GM03348 (cell line): ENCODE measurements at regions not wholly inside any gene's neighbourhood (a gene's known extent, or its start where the extent isn't known, plus 50 kb on each side); places are given as distances from the start of the nearest gene placed in this dataset.

Source experiments
- DNase-seq: peaks from one replicate; pipeline ENCODE4 v3.0.0; 2012; ENCODE audit warnings: low spot score

DNA sequence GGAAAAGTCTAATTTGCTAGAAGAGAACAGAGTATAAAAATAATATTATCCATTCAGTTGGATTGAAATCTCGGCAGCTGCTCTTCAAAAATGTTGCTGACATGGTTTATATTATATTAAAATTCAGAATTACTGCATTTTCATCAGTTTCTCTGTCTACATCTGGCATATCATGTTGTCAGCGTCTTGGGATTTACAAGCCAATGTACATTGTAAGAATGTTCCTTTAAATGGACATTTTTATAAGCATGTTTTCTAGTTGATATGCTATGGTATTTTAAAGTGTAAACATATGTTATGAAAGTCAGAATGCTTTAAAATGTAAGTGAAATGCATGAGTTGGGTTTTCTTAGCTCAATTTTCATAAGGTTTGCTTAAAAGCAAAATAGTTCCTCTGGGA lies 528.1 kb upstream of the CDH8 start:
- no peak for DNase-seq

DNA sequence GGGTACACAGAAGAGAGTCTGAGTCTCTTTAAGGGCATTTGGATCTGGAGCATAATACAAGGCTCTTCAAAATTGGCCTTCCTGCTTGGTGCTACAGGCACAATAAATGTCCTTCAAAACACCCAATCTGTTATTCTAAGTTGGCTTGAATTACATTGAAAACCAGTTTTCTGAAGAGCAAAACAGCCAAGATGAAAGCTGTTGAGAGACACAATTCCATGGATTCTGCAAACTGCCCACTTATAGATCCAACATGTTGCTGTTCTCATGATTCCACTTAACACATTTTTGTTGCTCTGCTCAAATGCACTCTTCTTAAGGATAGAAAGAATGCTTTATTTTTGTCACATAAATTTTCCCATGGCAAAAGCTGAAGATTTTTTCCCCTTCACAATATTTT lies 525.9 kb upstream of the CDH8 start:
- no peak for DNase-seq

DNA sequence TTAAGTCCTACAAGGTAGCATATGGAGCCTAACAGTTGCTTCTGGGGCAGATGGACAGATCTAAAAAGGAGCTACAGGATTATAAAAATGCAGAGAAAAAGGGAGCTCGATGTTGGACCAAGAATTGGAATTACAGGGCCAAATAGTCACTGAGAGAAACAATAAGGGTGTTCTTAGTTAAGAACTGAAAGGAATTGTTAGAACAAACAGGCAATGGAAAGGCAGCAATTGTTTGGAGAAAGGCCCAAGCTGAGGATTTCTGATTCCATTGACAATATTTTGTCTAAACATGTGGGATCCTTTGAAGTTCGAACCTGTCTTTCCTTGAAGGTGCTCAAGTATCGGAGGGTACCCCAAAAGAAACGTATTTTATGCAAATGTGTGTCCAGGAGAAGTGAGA lies 513.6 kb upstream of the CDH8 start:
- no peak for DNase-seq

DNA sequence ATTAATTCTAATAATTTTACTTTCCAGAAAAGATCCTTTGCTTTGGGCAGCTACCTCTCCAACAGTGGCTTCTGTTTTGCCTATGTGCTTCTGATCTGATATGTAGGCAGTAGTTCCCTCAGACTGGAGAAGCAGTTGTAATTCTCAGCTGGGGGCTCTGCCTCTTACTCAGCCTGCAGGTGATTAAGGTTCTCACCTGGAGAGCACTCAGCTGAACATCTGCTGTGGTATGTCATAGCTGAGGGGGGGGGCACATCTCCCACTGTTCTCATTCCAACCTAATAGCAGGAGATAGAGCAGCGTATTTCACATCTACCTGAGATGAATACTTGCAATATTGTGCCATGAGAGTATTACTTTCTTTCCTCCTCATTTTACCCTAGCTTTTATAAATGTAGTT lies 511.9 kb upstream of the CDH8 start:
- no peak for DNase-seq

DNA sequence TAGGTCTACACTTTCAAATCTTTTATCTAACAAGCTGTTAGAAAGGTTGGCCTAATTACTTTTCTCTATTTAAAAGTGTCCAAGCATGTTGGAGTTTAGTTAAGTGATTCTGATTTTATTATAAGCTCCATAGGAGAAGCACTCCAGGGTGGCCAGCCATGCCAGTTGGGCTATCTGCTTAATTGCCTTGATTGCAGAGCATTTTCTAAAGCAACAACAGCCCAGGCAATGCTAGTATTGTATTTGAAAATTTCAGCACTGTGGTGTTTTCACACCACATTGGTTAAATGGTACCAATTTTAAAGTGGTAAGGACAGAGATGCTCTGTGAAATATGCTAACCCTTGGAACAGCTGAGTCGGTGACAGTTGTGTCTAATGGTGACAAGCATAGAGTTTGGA lies 510.5 kb upstream of the CDH8 start:
- DNase-seq, result no peak

DNA sequence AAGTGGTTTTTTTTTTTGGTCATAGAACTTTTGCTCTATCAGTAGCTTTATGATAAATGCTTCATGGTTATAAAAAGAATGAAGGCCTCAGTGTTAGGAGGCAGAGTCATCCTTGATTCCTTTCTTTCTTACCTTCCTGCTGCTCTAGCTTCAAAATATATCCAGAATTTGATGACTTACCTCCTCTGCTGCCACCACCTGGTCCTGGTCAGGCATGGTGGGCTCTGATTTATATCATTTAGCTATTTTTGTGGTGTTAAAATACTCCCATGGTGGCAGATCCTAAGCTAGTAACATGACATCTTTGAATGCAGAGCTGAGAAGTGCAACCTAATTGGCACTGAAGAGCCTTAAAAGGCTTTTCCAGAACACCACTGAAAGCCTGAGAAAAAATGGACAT lies 508.8 kb upstream of the CDH8 start:
- DNase-seq, result no peak

DNA sequence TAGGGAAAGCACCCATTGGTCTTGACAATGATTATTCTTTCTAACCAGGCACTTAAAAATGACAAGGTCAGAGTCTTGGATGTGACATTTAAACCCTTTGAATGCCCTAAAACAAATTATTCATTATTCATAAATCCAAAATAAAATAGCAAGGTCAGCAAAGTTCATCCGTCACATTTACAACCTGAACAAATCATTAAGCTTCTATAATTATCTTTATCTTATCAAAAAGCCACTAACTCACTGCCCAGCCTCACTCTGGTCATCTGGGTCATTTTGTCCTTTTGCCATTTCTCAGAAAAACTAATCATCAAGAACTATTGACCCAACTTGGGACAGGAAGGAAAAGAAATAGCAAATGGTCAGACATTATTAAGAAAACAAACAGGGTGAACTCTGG lies 507.3 kb upstream of the CDH8 start:
- no peak for DNase-seq

DNA sequence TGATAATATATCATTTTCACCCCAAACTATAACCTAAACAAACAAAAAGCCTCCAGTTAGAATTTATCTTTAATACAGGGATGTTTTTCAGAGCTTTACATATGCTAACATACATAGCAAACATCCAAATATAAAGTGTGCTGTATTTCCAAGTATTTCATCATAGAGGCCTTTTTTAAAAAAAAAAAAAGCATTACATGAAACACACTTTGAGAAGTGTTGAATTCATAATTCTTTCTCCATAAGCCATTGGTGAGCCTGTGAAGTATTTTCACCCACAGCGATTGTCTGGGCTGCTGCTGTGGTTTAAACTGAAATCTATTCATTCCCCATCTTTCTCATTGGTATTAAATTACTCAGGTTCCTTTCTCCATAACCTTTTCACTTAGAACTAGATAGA lies 503.4 kb upstream of the CDH8 start:
- DNase-seq, result no peak

DNA sequence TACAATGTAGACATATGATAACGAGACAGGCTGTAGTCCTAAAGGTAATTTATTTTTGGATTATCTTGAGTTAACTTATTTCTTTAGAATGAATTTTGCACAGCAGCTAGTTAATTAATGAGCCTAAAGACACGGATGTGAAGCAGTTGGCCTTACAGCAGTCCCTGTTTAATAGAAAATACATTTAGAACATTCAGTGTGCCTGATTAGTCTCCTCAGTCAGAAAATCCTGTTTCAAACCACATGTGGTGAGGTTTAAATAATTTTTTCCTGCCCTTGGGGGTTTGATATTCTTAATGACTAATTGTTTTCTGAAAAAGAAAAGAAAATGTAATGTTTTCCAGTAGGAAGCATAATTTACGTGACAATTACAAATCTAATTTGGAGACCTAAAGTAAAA lies 494.2 kb upstream of the CDH8 start:
- no peak for DNase-seq

DNA sequence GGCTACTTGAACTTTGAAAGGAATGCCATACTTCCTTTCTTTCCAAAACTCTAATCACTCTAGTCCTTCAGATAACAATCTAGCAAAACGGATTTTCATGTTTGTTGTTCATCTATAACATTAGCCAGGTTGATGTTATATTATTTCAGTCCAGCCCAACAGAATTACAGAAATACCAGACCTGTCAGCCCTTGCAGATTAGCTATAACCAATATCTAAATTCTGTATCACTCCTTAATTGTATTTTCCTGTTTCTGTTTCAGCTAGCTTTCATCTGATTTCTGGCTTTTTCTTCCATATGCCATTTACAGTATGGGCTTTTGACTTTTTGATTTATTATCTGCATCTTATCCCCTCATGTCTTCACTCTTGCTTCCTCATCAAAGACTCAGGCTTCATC lies 479.8 kb upstream of the CDH8 start:
- DNase-seq, result no peak

DNA sequence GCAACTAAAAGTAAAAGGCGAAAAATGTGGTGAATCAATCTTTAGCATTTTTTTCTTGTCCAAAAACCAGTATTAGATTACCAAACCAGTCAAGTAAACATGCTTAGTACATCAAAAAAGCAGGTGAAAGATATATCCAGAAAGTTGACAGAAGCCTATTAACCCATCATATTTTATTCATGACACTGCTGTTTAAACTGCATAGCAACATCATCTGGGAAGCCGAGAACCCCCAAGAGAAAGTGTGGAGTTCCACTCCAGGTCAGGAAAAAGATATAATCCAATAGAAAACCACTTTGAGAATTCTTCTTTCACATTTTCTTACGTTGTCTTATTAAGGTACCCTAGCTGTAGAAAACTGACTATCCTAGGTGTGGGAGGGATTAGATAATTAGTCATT lies 466.8 kb upstream of the CDH8 start:
- no peak for DNase-seq

DNA sequence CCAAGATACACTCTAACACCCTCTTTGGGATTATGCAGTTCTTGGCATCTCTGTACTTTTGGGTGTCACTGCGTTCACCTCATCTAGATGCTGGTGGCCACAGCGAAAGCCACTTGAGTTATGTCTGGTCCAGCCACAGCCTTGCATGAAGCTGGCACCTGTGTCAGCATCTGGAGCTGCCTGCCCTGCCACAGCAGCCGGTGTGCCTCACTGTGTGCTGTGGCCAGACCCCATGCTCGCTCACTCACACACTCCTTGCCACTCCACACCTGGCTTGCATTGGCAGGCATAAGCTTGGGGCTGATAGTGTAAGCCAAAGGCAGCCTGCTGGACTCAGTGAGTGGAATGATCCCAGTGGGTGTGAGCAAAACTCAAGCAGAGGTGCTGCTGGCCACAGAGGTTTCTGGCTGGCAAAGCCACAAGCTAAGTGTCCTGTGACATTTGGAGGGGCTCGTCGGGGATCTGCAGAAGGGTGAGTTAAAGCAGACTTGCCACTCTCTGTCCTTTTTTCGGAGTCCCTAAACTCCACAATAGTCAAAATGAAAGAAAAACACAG lies 442.7 kb upstream of the CDH8 start:
- no peak for DNase-seq

DNA sequence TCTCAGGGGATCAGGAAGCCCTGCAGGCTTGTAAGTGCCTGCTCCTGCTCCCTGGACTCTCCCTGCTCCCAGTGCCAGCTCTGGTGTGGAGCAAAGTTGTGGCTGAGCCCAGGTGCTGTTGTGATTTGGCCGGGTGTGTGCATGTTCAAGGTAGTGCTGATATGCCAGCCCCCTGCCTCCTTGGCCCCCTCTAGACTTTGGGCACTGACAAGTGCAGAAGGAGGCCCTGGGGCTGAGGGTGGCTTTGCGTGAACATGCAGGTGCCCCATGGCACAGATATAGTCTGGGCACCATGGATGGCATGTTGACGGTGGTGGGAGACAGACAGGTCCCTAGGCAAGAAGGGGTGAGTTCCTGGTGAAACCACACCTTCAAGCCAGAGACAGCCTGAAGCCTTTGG lies 441.6 kb upstream of the CDH8 start:
- DNase-seq, result no peak

DNA sequence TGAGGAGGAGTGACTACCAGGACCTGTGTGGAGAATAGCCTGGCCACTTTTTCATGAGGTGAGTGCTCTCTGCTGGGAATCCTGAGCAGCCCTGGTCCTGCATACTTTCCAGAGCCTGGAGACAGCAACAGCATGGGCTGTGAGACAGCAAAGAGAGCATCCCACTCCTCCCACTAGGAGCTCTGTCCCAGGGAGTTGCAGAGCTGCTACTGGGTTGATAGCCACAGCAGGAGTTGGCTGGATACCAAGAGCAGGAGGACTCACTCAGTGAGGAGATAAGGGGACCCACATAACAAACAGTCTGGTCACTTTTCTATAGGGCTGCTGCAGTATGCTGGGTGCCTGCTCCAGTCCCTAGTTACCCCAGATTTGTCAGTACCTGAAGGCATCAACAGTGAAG lies 439.3 kb upstream of the CDH8 start:
- no peak for DNase-seq

DNA sequence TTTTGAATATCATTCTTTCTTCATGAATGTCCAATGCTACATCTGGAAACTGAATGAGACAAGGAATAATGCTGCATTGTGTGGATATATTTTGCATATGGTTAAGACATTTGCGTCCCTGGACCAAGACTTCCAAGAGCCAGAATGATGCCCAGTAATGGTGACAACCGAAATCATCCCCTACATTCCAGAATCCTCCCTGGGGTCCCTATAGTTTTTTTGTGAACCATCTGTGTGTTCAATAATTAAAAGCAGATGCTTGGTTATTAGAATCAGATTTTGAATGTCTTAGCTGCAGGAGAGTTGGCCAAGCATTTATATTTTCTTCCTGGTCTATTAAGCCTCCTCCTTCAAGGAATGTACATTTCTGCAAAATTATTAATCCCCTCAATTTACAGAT lies 426.7 kb upstream of the CDH8 start:
- no peak for DNase-seq

DNA sequence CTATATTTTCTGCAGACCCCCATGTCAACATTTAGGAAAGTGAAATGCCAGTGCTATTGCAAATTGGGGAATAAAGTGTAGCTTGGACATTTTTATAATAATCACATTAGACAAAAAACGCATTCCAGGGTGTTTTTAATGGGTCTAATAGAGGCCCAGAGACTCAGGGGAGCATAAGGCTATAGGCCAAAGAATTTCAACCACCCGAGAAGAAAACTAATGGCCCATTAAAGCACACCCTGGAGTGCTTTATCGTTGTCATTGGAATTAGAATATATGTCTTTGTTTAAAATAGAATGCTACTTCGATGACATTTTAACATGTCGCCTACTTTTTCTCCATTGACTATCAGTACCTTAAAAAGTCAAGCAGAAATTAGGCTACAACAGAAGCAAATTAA lies 414.1 kb upstream of the CDH8 start:
- DNase-seq, result no peak

DNA sequence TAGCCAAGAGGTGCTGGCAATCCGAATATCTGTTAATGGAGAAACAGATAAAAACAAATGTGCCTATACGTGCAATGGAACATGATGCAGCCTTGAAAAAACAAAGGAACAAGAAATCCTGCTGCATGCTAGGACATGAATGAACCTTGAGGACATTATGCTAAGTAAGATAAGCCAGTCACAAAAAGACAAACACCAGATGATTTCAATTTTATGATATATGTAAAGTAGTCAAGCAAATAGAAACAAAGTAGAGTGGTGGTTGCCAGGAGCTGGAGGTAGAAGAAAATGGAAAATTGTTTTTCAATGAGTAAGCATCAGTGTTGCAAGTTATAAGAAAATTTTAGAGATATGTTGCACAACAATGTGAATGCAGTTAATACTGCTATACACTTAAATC lies 409.7 kb upstream of the CDH8 start:
- DNase-seq, result no peak

DNA sequence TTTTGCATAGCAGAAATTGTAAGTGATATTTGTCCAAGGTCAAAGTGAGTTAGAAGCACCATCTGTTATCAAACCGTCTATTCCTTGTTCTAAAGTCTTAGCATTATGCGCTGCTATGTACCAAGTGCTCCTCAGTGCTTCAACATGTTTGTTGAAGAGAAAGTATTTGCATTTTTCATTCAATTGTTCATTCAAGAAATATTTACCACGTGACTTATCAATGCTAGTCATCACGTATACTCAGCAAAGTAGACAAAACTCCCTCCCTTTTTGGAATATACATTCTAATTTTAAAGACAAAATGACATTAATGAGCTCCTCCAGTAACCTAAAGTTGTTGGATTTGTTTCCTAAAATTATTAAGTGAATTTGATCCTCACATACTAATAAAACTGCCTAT lies 388.0 kb upstream of the CDH8 start:
- DNase-seq, result no peak

DNA sequence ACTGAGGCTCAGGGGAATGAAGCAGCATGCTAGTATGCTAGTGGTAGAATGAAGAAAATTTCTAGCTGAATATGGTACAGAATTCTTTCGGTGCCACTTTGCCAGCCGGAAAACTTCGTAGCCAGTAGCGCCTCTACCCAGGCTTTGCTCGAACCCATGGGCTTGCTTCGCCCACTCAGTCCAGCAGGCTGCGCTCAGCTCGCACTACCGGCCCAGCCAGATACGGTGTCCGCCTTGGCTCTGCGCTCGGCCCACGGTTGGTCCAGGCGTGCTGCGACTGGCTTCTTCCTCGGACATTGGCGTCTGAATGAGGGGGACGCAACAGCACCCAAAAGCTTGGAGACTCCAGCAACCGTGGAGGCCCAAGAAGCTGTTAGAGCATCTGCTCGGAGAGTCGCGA lies 372.5 kb upstream of the CDH8 start:
- no peak for DNase-seq

DNA sequence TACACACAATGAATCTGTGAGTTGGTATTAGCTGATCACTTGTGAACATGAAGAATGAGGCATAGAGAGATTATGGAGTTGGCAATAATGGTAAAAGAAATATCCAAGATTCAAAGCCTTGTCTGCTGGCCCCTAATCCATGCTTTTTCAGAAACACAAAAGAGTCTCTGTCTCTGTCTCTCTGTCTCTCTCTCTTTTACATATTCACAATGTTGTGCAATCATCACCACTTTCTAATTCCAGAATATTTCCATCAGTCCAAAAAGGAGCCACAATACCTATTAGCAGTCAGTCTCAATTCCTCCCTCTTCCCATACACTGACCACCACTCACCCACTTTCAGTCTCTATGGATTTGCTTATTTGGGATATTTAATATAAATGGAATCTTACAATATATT lies 370.1 kb upstream of the CDH8 start:
- DNase-seq, result no peak

DNA sequence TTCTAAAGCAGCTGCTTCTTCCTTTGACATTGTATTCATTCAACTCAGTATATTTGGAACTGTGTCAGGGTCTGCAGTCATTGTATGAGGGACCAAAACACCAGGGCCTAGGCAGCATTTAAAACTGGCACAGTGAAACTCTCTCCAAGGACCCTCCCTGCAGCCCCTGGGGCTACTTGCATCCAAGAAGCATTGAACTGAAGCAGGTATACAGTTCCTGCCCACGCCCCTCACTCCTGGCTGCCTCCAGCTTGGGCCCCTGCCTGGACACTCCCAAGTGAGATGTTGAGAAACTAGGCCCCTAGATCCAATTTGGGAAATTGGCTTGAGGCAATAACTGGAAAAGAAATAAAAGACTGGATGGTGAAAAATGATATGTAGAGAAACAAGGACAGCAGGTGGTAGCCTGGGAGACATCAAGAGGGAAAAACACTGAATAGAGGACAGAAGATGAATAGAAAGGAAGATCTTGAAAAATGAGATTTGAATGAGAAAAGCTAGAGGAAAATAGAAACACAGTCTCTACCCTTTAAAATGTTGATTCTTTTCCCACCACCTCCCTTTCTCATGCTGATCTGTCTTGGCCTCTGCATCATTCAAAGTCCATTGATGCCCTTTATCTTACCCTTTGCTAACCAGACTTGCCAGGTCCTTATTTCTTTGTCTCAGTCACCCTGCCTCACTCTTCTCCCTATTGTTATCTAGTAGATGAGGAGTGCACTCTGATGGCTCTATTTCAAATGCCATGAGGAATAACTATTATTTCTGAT lies 368.8 kb upstream of the CDH8 start:
- DNase-seq, result no peak

DNA sequence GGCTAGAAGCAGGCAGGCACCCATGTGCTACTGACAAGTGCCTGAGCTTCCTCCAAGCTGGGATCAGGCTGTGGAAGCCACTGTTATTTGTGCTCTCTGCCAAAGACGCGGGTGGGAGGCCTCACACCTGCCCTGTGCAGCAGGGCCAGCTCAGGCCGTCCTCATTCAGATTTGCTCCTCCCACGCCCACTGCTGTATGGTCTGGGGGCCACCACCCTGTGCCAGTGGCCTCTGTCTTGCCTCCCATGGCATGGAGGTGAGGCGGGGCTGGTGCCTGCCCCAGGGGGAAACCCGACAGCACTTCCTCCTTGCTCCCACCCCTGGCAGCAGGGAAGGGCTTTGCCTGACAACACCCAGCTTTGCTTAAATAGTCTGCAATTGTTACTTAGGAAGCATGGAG lies 356.5 kb upstream of the CDH8 start:
- no peak for DNase-seq

DNA sequence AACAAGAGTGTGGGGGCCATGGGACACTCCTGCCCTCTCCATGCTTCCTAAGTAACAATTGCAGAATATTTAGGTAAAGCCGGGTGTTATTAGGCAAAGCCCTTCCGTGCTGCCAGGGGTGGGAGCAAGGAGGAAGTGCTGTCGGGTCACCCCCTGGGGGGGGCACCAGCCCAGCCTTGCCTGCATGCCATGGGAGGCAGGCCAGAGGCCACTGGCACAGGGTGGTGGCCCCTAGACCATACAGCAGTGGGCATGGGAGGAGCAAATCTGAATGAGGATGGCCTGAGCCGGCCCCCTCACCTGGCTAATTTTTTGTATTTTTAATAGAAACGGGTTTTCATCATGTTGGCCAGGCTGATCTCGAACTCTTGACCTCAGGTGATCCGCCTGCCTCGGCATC lies 355.7 kb upstream of the CDH8 start:
- no peak for DNase-seq

DNA sequence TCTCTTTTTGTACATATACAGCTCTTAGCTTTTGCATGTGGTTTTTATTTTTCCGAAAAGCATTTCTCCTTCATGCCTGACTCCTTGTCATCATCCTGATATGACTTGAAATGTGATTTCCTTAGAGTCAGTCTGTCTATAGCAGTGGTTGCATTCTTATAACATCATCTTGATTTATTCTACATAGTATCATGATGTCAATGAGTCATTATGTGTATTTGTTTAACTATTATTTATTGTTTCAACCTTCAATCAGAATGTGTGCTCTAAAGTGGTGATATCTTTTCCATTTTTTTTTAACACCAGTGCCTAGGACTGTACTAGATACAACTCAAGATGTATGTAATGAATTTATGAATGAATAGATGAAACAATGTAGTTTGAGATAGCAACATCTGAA lies 354.9 kb upstream of the CDH8 start:
- DNase-seq, result no peak

DNA sequence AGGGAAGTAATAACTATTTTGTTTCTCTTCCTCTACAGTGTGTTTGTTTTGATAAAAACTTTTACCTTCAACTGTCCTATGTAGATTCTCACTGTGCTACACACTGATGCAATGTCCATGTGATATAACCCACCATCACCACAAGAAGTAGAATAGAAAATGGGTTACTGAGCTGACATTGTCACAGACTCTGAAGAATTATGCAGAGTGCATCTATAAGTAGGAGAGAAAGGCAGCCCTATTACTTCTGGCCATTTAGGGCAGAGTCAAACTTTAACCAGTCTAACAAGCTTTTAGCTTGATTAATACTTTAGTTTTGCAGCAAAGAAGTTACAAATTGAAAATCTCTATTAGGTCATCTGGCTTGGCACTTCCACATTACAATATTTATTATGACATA lies 354.0 kb upstream of the CDH8 start:
- no peak for DNase-seq
